NCI-H187 (cell line): ENCODE measurements at regions not wholly inside any gene's neighbourhood (a gene's known extent, or its start where the extent isn't known, plus 50 kb on each side); places are given as distances from the start of the nearest gene placed in this dataset.
"Not testable (repeated sequence)": the region's sequence is repeated elsewhere in the genome, so short reads cannot be mapped to it uniquely, and the experiment has no call there.

Experiments
- DNase-seq, 2 experiments: peaks; one replicate each; lab custom pipeline; 2025; lab: John Stamatoyannopoulos, UW

GRCh38 chr6:15770347-15771143 lies 107.7 kb upstream of the DTNBP1 start:
- no peak for DNase-seq

DNA sequence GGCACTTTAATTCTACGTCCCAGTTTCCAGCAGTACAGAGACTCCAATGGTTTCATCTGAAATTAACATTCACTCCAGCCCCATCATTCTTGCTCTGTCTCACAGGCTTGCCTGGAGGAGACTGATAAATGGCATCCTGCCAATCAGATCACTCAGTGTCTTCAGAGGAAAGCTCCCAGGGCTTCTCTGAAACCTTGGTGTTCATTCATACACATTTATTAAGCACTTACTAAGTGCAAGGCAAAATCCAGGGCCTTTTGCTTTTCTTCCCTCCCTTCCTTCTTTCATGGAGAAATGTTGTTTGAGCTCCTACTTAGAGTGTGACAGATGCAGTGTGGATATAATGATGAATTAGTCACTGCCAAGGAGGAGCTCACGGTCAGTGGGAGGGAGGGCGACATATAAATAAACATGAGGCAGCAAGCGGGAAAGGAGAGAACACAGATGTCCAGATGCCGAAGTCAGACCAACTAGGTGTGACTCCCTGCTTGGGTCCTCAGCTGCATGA lies 106.7 kb upstream of the DTNBP1 start:
- DNase-seq: no peak

DNA sequence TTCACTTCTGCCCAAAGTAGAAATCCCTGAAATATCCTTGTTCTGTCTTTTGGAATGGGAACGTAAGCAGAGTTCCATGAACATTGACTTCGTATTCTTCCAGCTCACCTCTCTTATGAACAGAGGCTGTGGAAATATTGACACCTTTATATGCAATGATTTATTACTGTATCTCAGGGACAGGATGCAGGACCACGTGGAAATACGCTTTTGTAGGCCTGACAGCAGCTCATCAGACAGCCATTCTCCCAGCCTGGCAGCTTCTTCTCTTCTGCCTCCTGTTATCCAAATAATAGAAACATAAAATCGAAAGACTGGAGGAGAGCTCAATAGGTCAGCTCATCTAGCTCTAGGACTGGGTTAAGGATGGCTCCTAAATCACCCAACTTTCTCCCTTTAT lies 106.2 kb upstream of the DTNBP1 start:
- no peak for DNase-seq

DNA sequence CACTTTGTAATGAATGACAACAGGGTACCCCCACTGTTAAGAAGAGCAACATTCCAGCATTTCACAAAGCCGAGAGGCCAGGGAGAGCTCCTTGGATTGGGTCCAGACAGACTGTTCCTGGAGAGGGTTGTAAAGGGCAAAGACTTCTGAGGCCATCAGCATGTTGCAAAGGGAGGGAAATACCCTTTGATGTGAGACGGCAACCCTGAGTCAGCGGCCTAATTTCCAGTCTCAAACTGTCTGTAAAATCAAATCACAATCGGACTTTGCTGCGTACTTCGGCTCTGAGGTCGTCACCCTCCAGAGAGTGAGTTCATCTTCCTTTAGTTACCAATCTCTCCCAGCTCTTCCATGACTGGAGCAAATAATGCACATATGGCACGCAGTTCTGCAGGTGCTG lies 101.0 kb upstream of the DTNBP1 start:
- DNase-seq: no peak

DNA sequence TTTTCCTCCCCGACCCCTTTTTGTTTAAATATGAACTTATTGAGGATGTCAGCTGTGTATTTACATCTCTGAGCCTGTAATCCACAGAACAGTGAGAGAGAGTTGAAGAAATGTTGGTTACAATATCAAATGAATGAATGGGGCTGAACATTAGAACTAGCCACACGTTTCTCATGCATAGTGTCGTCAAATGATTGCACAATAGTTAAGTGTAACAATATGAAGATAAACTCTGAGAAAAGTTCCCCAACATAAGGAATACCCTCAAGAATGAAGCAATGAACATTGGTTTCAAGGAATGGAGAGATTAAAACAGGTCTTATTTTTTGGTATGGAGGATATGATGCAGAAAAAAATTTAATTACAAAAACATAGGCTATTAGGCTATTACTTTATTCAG lies 100.5 kb upstream of the DTNBP1 start:
- no peak for DNase-seq

DNA sequence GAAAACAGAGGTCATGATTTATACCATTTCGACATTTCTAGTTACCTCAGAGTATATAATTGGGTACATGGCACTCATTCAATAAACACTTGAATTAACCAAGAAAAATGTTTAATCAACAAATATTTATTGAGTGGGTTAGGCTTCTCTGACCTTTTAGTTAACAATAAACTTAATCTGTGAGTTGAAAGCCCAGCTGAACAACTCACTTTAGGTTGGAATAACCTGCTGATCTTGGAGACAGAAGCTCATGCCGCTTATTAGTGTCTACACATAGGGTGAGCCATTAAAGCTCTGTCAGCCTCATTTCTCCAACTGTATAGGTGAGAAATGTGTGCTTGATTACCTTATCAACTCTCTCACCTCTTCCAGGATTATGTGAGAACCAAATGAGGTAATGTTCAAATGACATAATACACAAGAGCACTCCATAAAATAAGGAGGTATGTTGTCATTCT lies 98.2 kb upstream of the DTNBP1 start:
- no peak for DNase-seq

DNA sequence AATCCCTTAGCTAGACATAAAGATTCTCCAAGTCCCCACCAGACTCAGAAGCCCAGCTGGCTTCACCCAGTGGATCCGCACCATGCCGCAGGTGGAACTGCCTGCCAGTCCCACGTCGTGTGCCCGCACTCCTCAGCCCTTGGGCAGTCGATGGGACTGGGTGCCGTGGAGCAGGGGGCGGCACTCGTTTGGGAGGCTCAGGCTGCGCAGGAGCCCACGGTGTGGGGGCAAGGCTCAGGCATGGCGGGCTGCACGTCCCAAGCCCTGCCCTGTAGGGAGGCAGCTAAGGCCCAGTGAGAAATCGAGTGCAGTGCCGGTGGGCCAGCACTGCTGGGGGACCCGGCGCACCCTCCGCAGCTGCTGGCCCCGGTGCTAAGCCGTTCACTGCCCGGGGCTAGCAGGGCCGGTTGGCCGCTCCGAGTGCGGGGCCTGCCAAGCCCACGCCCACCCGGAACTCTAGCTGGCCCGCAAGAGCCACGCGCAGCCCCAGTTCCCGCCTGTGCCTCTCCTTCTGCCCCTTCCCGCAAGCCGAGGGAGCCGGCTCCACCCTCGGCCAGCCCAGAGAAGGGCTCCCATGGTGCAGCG lies 95.9 kb upstream of the DTNBP1 start:
- DNase-seq: no peak

DNA sequence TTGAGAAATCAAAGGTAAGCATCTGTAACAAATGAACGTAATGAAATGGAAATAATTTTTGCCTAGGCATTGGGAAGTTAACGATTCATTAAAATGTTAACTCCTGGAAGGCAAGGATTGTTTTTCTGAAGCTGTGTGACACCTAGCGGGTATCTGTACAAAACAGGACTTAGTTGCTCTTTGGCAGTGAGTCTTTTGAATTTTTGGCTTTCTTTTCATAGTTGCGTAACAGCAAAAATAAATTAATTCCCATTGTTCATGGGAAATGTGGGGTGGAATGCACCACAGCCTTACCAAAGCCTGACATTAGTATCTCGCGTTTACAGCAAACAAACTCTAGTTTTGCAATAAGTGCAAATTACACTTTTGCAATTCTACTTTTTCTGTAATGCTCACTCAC lies 92.7 kb upstream of the DTNBP1 start:
- DNase-seq: no peak

DNA sequence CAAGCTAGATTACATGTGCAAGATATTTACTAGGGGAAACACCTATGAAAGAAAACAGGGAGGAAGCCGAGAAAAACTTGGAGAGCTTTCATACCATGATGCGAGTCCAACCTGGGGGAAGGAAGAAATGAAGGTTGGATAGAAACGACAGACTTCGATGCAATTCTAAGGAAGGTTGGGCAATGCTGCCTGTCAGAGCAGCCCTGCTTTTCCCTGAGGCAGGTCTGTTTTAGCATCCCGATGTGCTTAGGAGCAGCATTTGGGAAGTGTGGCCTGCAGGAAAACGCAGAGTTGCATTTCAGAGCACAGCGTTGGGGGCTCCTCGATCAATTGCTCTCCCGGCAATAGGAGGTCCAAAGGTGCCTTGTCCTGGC lies 91.9 kb upstream of the DTNBP1 start:
- no peak for DNase-seq

DNA sequence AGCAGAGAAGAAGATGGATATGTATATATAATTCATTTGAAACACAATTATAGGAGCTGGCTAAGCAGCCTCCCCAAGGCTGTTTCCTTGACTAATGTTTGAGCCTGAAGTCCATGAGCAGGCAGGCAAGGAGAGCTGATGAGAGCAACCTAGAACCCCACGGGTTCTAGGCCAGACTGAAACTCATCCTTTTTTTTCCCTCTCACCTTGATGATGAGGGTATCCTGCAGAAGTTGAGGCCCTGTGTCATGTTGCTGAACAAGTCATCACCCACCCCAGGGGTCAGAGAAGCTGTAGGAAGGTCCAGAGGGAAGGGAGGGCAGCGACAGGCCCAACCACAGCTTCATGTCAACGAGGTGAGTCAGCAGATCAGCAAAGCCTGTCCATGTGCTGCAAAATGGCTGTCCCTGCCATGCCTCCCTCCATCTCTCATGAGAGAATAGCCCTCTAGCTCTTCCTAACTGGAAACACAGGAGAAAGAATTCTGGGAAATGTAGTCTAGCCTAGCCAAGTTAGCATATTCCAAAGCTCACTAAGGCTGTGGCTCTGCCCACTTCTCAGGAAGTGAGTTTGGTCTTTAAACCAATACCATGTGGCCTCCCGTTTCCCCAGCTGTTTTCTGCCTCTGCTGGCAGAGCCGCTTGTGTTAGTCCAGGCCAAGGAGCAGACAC lies 91.3 kb upstream of the DTNBP1 start:
- DNase-seq: no peak

DNA sequence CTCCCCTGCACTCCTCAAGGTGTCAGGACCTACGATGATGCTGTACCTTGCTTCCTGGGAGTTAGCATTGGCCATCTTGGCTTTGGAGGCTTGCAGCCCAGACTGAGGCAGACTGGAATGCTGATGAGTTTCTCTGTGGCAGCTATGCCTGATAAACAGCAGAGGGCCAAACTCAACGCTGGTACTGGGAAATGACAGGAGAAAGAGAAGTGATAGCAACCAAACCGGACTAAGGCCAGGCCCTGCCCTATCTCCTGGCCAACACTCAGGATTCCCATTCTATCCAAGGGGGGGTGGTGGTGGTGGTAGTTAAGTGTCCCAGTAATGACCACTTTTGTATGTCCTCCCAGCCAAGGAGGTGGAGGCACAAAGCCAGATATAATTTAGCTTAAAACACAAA lies 90.0 kb upstream of the DTNBP1 start:
- no peak for DNase-seq

GRCh38 chr6:15751721-15752350 lies 89.0 kb upstream of the DTNBP1 start:
- DNase-seq: no peak

DNA sequence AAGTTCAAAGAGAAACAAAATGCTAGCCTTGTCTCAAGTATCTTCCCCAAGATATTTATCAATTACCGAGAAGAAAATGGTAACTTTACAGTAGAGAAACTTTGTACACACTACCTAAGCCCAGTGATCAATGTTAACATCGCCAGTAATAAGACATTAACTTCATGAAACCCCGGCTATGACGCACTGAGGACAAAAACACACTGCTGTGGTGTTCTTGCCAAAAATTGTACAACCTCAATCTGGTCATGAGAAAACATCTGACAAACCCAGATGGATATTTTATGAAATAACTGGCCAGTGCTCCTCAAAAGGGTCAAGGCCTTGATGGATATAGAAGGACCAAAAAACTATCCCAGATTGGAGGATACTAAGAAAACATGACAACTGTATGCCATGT lies 85.5 kb upstream of the DTNBP1 start:
- DNase-seq: no peak

- no peak for DNase-seq
Observed at GRCh38 chr6:15747354-15747883, 84.6 kb upstream of the DTNBP1 start.

GRCh38 chr6:15745781-15746180 lies 83.0 kb upstream of the DTNBP1 start:
- DNase-seq: no peak

DNA sequence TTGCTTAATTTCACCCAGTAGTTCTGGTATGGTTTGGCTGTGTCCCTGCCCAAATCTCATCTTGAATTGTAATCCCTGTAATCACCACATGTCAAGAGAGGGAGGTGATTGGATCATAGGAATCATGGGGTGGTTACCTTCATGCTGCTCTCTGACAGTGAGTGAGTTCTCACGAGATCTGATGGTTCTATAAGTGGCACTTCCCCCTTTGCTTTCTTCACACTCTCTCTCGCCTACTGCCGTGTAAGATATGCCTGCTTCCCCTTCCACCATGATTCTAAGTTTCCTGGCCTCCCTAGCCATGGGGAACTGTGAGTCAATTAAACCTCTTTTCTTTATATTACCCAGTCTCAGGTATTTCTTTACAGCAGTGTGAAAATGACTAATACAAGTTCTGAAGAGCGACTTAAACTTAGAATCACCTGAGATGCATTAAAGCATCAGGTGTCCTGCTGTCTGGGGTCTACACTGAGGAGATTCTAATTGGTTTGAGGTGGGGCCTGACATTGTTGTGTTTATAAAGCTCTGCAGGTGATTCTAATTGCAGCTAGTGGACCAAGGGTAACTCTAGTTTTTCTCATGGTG lies 82.1 kb upstream of the DTNBP1 start:
- no peak for DNase-seq

GRCh38 chr6:15742013-15742412 lies 79.2 kb upstream of the DTNBP1 start:
- not testable (repeated sequence) for DNase-seq

- no peak for DNase-seq
Observed at GRCh38 chr6:15741405-15741804, 78.6 kb upstream of the DTNBP1 start.

- no peak for DNase-seq
Observed at GRCh38 chr6:15739867-15740266, 77.0 kb upstream of the DTNBP1 start.

DNA sequence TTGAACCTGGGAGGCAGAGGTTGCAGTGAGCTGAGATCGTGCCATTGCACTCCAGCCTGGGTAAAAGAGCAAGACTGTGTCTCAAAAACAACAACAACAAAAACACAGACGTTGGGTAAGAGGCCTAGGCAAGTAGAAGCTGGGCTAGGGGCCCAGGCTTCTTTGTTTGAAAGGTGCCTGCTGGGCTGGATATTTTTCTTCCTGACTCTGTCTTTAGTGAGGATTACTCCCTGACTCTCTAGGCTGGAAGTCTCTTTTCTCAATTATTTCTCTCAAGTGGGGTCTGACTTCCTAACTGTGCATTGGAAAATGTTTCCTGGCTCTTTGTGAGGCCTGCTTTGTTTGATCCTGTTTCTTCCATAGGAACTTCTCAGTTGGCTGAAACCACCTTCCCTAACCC lies 76.5 kb upstream of the DTNBP1 start:
- no peak for DNase-seq

DNA sequence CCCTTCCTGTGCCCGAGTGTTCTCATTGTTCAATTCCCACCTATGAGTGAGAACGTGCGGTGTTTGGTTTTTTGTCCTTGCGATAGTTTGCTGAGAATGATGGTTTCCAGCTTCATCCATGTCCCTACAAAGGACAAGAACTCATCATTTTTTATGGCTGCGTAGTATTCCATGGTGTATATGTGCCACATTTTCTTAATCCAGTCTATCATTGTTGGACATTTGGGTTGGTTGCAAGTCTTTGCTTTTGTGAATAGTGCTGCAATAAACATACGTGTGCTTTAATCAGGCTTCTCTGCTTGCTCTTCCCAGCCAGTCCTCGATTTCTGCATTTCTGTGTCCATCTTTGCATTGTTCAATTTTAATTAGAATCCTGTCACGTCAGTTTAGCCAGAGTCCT lies 75.4 kb upstream of the DTNBP1 start:
- not testable (repeated sequence) for DNase-seq

- no peak for DNase-seq
Observed at GRCh38 chr6:15736297-15736696, 73.5 kb upstream of the DTNBP1 start.
